OCI-LY7 (cell line): ENCODE measurements at regions not wholly inside any gene's neighbourhood (a gene's known extent, or its start where the extent isn't known, plus 50 kb on each side); places are given as distances from the start of the nearest gene placed in this dataset.

ENCODE experiments used
- BruUV-seq: library from RNA; stranded (reverse); fragments of 400-500 nt; replicated peaks from 2 replicates; lab custom pipeline; 2021; lab: Mats Ljungman, UMichigan
- CTCF ChIA-PET: fragments of 300-600 bp; sonication (Branson Sonifier 250); formaldehyde crosslinking; loops from one replicate; lab custom pipeline; 2022; ENCODE audit warnings: antibody characterized with exemption; ENCODE audit not compliant: unreplicated experiment; lab: Charles Lee
- POLR2A ChIA-PET: fragments of 300-600 bp; sonication (Branson Sonifier 250); formaldehyde crosslinking; loops from one replicate; lab custom pipeline; 2022; ENCODE audit warnings: antibody characterized with exemption; lab: Charles Lee
- DNase-seq: peaks from one replicate; pipeline ENCODE4 v3.0.0-alpha.2; 2015; ENCODE audit warnings: low spot score
- H2AFZ ChIP-seq: fragments of 200-600 bp; sonication (generic), shearing (Covaris generic); 2 replicates; pipeline ENCODE4 v1.6.1; 2014; ENCODE audit warnings: mild to moderate bottlenecking, antibody characterized with exemption, low read length, moderate library complexity
- H3K27ac ChIP-seq: fragments of 200-600 bp; sonication (generic); 2 replicates; pipeline ENCODE4 v1.5.1; 2014; ENCODE audit warnings: mixed run types, low read depth, mild to moderate bottlenecking, moderate library complexity, low read length, inconsistent platforms; ENCODE audit not compliant: poor library complexity, severe bottlenecking
- H3K36me3 ChIP-seq: fragments of 200-600 bp; sonication (generic); 2 replicates; pipeline ENCODE4 v1.6.1; 2014; ENCODE audit warnings: mild to moderate bottlenecking, antibody characterized with exemption, low read length, moderate library complexity, mixed read lengths; ENCODE audit not compliant: insufficient read depth
- H3K4me1 ChIP-seq: fragments of 200-600 bp; sonication (generic); 2 replicates; pipeline ENCODE4 v1.5.1; 2014; ENCODE audit warnings: mild to moderate bottlenecking, low read length; ENCODE audit not compliant: insufficient read depth, poor library complexity, severe bottlenecking
- H3K4me2 ChIP-seq: fragments of 200-600 bp; sonication (generic); 2 replicates; pipeline ENCODE4 v1.6.1; 2014; ENCODE audit warnings: mild to moderate bottlenecking, low read length
- H3K4me3 ChIP-seq: fragments of 200-600 bp; sonication (generic); 2 replicates; pipeline ENCODE4 v1.5.1; 2014; ENCODE audit warnings: mild to moderate bottlenecking, low read depth, low read length; ENCODE audit not compliant: poor library complexity, severe bottlenecking
- H3K79me2 ChIP-seq: fragments of 200-600 bp; sonication (generic); 2 replicates; pipeline ENCODE4 v1.6.1; 2016; ENCODE audit warnings: low read depth, mild to moderate bottlenecking, low read length, moderate library complexity, mixed read lengths; ENCODE audit not compliant: insufficient read depth
- H3K9me2 ChIP-seq: fragments of 200-600 bp; sonication (generic); 2 replicates; pipeline ENCODE4 v1.6.1; 2016; ENCODE audit warnings: mild to moderate bottlenecking, low read length, mixed read lengths; ENCODE audit not compliant: insufficient read depth
- H3K9me3 ChIP-seq: fragments of 200-600 bp; sonication (generic); 2 replicates; pipeline ENCODE4 v1.6.1; 2014; ENCODE audit warnings: mild to moderate bottlenecking, mixed run types, low read length, mixed read lengths
- H4K20me1 ChIP-seq: fragments of 200-600 bp; sonication (generic); 2 replicates; pipeline ENCODE4 v1.6.1; 2014; ENCODE audit warnings: mild to moderate bottlenecking, antibody characterized with exemption, low read length, moderate library complexity, mixed read lengths; ENCODE audit not compliant: insufficient read depth
- EZH2phosphoT487 ChIP-seq: fragments of 200-600 bp; sonication (generic); IDR thresholded peaks from 2 replicates; pipeline ENCODE4 v1.6.1; 2018; ENCODE audit warnings: low read depth, borderline replicate concordance, mild to moderate bottlenecking, mixed run types, antibody characterized with exemption, low read length, moderate library complexity, mixed read lengths
- intact Hi-C: fragments of 100-400 bp; cut with micrococcal nuclease; formaldehyde crosslinking; loops from one replicate; pipeline ENCODE4 v1.10.0; 2022; ENCODE audit not compliant: unreplicated experiment
- TF ChIP-seq, protein P1 (sequence below): fragments of 200-600 bp; sonication (generic); conservative IDR thresholded peaks from 2 replicates; pipeline ENCODE4 v1.5.1; 2014; ENCODE audit warnings: mild to moderate bottlenecking, antibody characterized with exemption, low read length, moderate library complexity, mixed read lengths

DNA sequence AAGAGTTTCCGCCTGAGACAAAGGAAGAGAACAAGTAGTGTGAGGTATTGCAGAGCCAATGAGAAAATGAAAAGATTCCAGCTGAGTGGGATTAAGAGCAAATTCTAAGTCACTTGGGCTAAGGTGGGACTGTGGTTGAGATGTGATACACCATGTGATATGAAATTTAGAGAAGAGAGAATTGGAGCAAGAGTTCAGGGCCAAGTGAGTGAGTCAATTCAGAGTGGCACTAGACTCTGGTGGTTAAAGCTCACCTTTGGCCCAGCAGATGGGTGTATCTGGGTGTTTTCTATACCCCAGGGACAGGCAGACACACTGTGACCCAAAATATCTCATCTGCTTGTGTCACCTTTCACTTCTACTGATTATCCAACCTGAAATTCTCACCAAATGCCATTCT is 368.1 kb downstream of the KCNN2 start:
- H3K9me3 ChIP-seq, result no peaks in the 10 kb centered on the region
- no peak overlapping the region for H3K4me3 ChIP-seq
- ChIA-PET POLR2A (no interaction called here), CTCF (no interaction called here)
- no peaks in the 10 kb centered on the region for H3K9me2 ChIP-seq
- no peaks in the 10 kb centered on the region for H3K4me1 ChIP-seq
- no peaks in the 10 kb centered on the region for H3K79me2 ChIP-seq
- no peak overlapping the region for H3K27ac ChIP-seq
- no peaks in the 10 kb centered on the region for H4K20me1 ChIP-seq
- no TSS peak for BruUV-seq
- H3K36me3 ChIP-seq, result no peaks in the 10 kb centered on the region
- H2AFZ ChIP-seq, result no peak overlapping the region
- no peak for TF ChIP-seq EZH2phosphoT487
- TF ChIP-seq, protein P1, sequence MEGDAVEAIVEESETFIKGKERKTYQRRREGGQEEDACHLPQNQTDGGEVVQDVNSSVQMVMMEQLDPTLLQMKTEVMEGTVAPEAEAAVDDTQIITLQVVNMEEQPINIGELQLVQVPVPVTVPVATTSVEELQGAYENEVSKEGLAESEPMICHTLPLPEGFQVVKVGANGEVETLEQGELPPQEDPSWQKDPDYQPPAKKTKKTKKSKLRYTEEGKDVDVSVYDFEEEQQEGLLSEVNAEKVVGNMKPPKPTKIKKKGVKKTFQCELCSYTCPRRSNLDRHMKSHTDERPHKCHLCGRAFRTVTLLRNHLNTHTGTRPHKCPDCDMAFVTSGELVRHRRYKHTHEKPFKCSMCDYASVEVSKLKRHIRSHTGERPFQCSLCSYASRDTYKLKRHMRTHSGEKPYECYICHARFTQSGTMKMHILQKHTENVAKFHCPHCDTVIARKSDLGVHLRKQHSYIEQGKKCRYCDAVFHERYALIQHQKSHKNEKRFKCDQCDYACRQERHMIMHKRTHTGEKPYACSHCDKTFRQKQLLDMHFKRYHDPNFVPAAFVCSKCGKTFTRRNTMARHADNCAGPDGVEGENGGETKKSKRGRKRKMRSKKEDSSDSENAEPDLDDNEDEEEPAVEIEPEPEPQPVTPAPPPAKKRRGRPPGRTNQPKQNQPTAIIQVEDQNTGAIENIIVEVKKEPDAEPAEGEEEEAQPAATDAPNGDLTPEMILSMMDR, result no peak
- intact Hi-C loops, result no loop called here
- no peak overlapping the region for H3K4me2 ChIP-seq
- DNase-seq, result no peak

DNA sequence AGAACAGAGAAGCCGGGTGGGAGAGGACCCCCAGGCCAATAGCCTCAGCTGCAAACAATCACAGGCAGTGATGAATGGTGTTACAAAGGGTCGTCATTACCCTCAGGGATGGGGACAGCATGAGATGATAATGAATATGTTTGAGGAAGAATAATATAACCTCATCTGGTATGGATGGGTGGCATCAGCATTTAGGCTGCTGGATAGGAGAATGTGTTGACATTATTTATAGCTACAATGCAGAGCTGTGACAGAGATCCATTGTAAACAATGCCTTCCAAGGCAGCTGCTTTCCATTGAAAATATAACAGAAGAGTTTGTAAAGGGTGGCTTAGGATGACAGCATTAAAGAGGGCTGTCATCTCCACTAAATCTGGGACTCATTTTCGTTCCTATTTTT is 365.5 kb downstream of the KCNN2 start:
- intact Hi-C loops, result no loop called here
- Histone ChIP-seq H3K36me3 (no peaks in the 10 kb centered on the region), H4K20me1 (no peaks in the 10 kb centered on the region), H2AFZ (no peak overlapping the region), H3K9me2 (no peaks in the 10 kb centered on the region), H3K79me2 (no peaks in the 10 kb centered on the region), H3K4me2 (no peak overlapping the region), H3K27ac (no peak overlapping the region), H3K4me1 (no peaks in the 10 kb centered on the region), H3K4me3 (no peak overlapping the region), H3K9me3 (no peaks in the 10 kb centered on the region)
- TF ChIP-seq, protein P1, result no peak
- TF ChIP-seq EZH2phosphoT487, result no peak
- POLR2A ChIA-PET, result interaction anchor here (0.7 to 1.0 kb wide), 2 partner anchors 477 to 1444 kb away, joined by 3 to 4 read pairs; no protein-coding TSS in a partner anchor
- no TSS peak for BruUV-seq
- CTCF ChIA-PET, result no interaction called here
- no peak for DNase-seq

DNA sequence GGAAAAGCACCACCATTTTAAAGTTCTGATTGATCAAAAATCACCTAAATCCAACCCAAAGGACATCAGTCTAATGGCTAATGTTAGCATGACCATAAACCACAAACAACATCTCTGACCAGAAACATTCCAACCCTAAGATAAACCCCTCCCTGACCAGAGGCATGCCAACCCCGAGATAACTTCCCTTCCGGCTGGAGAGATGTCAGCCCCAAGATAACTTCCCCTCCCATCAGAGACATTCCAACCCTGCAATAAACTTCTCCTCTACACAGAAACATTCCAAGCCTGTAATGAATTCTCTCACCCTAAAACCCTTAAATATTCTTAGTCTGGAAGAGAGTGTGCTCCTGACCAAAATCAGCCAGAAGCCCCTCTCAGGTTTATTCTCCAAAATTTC is 364.3 kb downstream of the KCNN2 start:
- Histone ChIP-seq H3K4me2 (no peak overlapping the region), H3K79me2 (no peaks in the 10 kb centered on the region), H3K4me1 (no peaks in the 10 kb centered on the region), H4K20me1 (no peaks in the 10 kb centered on the region), H3K4me3 (no peak overlapping the region), H3K9me3 (no peaks in the 10 kb centered on the region), H3K36me3 (no peaks in the 10 kb centered on the region), H3K9me2 (no peaks in the 10 kb centered on the region), H3K27ac (no peak overlapping the region), H2AFZ (no peak overlapping the region)
- intact Hi-C loops, result no loop called here
- CTCF ChIA-PET, result no interaction called here
- TF ChIP-seq, protein P1, result no peak
- no peak for TF ChIP-seq EZH2phosphoT487
- BruUV-seq, result no TSS peak
- DNase-seq, result no peak
- POLR2A ChIA-PET, result interaction anchor here (0.7 kb wide), 1 partner anchor 450 kb away, joined by 4 read pairs; no protein-coding TSS in a partner anchor
